GM18499 (cell line): ENCODE measurements at regions not wholly inside any gene's neighbourhood (a gene's known extent, or its start where the extent isn't known, plus 50 kb on each side); places are given as distances from the start of the nearest gene placed in this dataset.
"Not testable (repeated sequence)": the region's sequence is repeated elsewhere in the genome, so short reads cannot be mapped to it uniquely, and the experiment has no call there.

Experiments
- ATAC-seq: cut with Tn5 transposase; IDR thresholded peaks from one replicate; pipeline ENCODE4 v1.9.1; 2021; ENCODE audit warnings: moderate number of reproducible peaks; ENCODE audit not compliant: insufficient read depth, unreplicated experiment

- no peak for ATAC-seq
These were observed 425.0 kb upstream of the GRM7 start for GRCh38 chr3:6435951-6436350.

DNA sequence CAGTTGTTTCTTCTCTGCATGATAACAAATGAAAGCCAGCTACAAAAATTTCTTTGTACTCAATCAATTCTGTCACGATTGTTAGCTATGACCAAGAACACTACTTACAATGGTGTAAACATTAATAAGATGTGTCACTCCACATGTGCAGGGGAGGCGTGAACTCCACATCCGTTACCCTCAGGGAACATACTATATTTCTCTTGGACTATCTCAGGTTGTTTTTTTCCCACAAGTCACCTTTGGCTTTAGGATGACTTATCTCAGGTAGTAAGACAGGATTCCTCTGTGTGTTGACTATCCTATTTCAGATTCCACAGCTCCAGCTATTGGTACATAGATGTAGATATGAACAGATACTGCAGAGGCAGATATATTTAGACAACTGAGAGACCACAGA, 423.3 kb upstream of the GRM7 start:
- ATAC-seq: no peak

DNA sequence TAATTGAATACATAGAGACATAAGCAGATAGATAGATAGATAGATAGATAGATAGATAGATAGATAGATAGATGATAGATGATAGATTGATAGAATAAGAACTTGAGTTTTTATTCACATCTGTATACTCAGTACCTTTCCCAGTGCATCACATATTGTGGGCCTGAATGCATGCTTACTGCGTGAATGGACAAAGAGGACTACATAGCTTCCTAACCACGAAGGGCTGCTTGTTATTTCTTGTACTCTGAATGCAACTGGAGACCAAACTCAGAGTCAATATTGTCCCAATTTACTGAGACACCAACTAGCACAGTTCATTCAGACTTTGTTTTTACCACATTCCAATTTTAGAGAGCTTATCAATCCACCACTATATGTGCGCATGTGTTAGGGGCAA, 422.9 kb upstream of the GRM7 start:
- ATAC-seq: no peak

GRCh38 chr3:6439226-6439625, 421.7 kb upstream of the GRM7 start:
- no peak for ATAC-seq

DNA sequence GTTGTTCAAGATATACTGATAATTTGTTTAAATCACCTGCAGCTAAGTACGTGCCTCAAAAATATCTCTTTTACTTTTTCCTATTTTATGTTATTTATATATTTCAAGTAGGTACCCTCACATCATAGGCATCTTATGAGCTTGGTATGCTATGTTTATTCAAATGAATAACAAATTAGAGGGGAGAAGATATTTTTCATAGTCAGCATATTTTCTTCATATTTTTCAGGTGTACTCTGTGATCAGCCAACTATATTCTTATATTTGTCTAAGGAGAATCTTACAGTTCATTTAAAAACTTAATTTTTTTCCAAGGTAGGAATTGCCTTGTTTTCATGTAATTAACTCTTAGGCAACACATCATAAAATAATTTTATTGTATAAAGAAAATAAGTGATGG, 421.1 kb upstream of the GRM7 start:
- no peak for ATAC-seq

DNA sequence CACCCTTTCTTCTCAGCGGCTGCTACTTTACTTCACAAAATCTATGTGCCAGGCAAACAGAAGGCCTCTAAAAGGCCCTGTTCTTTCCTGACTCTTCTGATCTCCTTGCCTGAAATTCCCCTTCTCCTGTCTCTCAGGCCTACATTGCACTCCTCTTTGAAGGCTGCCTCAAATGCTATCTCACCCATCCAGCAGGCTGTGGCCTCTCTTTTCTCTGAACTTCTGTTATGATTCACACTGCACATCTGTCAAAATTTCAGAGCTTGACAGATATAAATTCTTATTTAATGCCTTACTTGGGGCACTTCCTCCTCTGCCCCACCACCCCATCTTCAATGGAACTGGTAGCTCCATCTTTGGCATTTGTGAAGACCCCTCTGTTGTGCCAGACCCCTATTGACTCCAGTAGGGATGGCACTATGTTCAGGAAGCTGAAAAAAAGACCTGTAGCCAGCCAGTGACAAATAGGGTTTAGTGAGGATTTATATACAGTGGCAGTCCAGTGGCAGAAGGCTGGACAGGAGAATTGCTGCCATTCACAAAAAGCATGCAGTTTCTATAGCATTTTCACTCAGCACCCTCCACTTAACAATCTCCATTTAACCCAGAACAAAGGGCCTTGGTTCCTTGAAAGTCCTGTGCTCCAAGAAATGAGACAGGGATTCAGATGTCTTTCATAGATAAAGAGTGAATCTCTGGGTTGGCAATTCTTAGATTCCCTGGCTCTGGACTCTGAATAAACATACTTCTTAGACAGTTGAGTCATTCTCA, 415.8 kb upstream of the GRM7 start:
- ATAC-seq: no peak

DNA sequence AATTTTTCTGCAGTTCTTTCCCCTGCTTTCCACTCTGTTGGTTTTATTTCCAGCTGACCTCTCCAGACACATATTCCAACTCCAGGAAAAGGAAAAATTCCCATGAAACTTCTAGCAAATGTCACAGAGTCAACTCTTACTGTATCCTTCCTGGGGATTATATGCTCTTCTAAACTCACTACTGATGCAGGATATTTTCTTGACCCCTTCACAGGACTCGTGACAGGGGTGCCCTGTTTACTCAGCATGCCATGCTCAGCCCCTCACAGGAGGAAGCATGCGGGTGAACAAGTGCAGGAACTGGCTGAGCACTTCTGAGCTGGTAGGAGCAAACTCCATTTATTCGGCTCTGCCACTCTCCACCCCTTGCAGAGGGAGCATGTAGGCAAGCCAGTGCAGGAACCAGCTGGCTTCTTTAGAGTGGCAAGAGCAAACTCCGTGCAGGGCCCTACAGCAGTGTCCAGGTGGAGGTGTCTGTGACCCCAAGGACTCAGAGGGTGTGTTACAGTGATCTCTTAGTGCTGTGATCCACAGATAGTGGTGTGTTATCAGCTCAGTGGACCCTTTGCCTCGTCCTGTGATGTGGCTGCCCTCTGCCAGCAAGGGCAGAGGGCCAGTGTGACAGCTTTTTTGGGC, 413.6 kb upstream of the GRM7 start:
- ATAC-seq: no peak

- no peak for ATAC-seq
These were observed 412.9 kb upstream of the GRM7 start for GRCh38 chr3:6448011-6448410.

DNA sequence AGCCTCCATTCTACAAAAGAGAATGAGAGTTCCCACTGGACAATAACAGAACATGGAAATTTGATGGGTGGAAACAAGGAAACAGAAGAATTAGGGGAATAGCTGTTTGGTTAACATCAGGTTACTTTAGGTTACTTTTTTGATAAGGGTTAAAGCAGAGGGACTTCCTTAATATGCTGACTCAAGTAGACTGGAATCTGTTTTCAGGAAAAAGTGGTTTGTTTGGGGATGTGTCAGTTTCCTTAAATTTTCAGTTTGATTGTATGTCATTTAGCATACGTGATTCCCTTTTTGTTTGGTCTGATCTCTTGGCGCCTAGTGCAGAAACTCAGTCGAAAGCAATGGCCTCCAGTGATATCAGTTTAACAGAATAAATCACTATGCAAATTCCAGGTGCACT, 411.8 kb upstream of the GRM7 start:
- no peak for ATAC-seq

DNA sequence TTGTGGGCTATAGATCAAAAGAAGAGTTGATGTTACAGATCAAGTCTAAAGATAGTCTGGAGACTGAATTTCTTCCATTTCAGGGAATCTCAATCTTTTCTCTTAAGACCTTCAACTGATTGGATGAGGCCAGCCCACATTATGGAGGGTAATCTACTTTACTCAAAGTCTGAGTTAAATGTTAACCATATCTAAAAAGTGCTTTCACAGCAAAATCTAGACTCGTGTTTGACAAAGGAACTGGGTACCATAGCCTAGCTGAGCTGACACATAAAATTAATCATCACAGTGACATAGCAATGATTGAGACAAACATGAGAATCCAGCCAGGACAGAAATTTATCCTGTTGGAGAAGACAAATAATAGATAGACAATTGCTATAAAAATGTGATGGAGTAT, 407.9 kb upstream of the GRM7 start:
- ATAC-seq: no peak

DNA sequence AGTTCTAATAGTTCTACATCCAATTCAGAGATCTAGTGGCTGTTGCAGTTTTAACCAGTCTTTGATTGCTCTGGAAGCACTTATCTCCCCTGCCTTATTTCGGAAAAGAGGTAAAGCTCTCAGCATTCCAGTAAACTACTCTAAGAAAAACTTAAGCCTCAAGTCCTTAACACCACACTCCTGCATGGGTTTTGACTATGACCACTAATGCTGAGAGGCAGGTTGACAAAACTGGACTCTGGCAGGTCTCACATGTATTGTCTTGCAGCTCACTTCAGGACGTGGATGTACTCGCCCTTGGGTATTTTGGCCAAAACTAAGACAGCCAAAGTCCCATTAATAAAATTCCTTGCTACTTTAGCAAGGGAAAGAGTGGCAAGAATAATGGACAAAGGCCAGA, 405.9 kb upstream of the GRM7 start:
- no peak for ATAC-seq

GRCh38 chr3:6467186-6467585, 393.7 kb upstream of the GRM7 start:
- ATAC-seq: no peak

- no peak for ATAC-seq
These were observed 392.3 kb upstream of the GRM7 start for GRCh38 chr3:6468589-6468988.

- ATAC-seq: no peak
These were observed 389.2 kb upstream of the GRM7 start for GRCh38 chr3:6471744-6472143.

- not testable (repeated sequence) for ATAC-seq
These were observed 370.2 kb upstream of the GRM7 start for GRCh38 chr3:6490487-6491327.

DNA sequence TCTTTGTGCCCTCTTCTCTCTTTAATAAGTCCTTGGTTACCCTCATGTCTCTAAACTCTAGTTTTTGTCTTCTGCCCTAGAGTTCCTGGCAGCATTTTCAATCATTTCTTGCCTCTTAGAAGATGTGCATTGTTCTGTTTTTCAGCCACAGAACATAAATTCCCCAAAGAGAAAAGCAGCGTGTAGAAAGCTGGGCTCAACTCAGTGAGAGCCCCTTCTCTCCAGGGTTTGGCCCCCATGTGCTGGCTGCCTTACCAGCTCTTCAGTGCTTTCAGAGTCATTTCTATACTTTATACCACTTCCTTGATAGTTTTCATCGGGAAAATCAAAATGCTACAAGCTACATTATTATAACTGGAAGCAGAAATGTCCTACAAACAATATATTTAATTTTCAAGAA, 369.1 kb upstream of the GRM7 start:
- ATAC-seq: no peak

DNA sequence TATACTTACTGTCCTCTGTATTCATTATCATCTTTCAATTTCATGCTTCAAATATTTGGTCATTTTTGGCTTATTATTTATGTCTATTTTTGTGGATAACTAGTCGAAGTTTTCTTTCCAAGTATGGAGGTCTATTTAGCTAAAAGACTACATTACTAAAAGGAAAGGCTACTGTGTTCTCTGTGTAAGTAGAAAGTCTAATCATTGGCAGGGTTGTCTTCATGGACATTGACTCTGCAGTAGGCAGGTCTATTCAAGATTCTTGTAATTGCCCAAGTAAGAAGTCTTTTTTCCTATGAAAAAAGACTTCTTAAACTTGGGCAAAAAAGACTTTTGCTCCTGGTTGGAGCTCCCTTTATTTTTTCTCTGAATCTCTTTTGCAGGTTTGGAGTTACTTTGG, 368.6 kb upstream of the GRM7 start:
- no peak for ATAC-seq

DNA sequence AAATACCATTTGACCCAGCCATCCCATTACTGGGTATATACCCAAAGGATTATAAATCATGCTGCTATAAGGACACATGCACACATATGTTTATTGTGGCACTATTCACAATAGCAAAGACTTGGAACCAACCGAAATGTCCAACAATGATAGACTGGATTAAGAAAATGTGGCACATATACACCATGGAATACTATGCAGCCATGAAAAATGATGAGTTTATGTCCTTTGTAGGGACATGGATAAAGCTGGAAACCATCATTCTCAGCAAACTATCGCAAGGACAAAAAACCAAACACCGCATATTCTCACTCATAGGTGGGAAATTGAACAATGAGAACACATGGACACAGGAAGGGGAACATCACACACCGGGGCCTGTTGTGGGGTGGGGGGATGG, 362.0 kb upstream of the GRM7 start:
- not testable (repeated sequence) for ATAC-seq

GRCh38 chr3:6504347-6504746, 356.6 kb upstream of the GRM7 start:
- no peak for ATAC-seq

- no peak for ATAC-seq
These were observed 356.1 kb upstream of the GRM7 start for GRCh38 chr3:6504834-6505233.

DNA sequence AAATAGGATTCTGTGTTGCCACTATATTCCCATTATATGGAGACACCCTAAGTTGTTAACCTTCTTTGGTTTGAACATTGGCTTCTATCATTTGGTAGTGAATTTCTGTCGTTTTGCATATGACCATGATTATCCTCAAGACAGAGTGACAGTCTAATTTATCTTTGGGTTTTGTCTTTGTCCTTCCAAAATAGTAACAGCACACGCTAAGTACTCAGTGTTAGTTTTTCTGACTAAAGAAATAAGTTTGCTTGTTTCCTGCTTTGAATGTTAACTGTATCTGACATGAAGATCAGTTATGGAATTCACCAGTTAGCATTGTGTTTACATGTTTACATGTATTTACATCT, 352.5 kb upstream of the GRM7 start:
- ATAC-seq: no peak
